H1 (cell line): ENCODE measurements at regions not wholly inside any gene's neighbourhood (a gene's known extent, or its start where the extent isn't known, plus 50 kb on each side); places are given as distances from the start of the nearest gene placed in this dataset.

Experiments used
- ATF3 ChIP-seq: IDR thresholded peaks from 2 replicates; pipeline ENCODE4 v1.6.1; 2011; ENCODE audit warnings: low read depth, mild to moderate bottlenecking, low read length; ENCODE audit not compliant: insufficient read depth
- FOSL1 ChIP-seq: IDR thresholded peaks from 2 replicates; pipeline ENCODE4 v1.6.1; 2011; ENCODE audit warnings: mild to moderate bottlenecking, low read depth, low read length, moderate library complexity; ENCODE audit not compliant: insufficient read depth
- KDM5A ChIP-seq: fragments of 200-600 bp; IDR thresholded peaks from 2 replicates; pipeline ENCODE4 v1.7.1; 2012; ENCODE audit warnings: mild to moderate bottlenecking, low read length, inconsistent platforms, mixed read lengths
- NANOG ChIP-seq: IDR thresholded peaks from 2 replicates; pipeline ENCODE4 v1.6.1; 2011; ENCODE audit warnings: low read length, low read depth, mild to moderate bottlenecking, inconsistent platforms; ENCODE audit not compliant: insufficient read depth, poor library complexity, severe bottlenecking
- NRF1 ChIP-seq: IDR thresholded peaks from 2 replicates; pipeline ENCODE4 v1.6.1; 2011; ENCODE audit warnings: mild to moderate bottlenecking, low read depth, low read length, improper control_type of control experiment
- RAD21 ChIP-seq, 2 experiments: IDR thresholded peaks in 1 of 2; conservative IDR thresholded peaks in 1 of 2; 2 replicates each; pipeline ENCODE4 v1.6.1; 2011; ENCODE audit warnings: low read depth in 2 of 2, low read length in 2 of 2, improper control_type of control experiment in 1 of 2, inconsistent platforms in 1 of 2, mild to moderate bottlenecking in 1 of 2, moderate library complexity in 1 of 2
- SRF ChIP-seq: IDR thresholded peaks from 2 replicates; pipeline ENCODE4 v1.6.1; 2011; ENCODE audit warnings: mild to moderate bottlenecking, low read depth, low read length, moderate library complexity

- TF ChIP-seq RAD21 (IDR thresholded peaks at IDR 0.05 in 1 of 2, conservative IDR thresholded peaks at IDR 0.05 in 1 of 2; ENCODE audit: low read depth in 2 of 2, low read length in 2 of 2) (no peak), SRF (no peak), FOSL1 (no peak), KDM5A (no peak), ATF3 (no peak), NRF1 (no peak), NANOG (no peak)
- TF ChIP-seq, all 59 proteins: peak for 0
Measured at GRCh38 chr16:9332574-9333148, 241.2 kb downstream of the HAPSTR1 start (continued).
